Keratinocyte (primary cell): ENCODE measurements at regions not wholly inside any gene's neighbourhood (a gene's known extent, or its start where the extent isn't known, plus 50 kb on each side); places are given as distances from the start of the nearest gene placed in this dataset.

Experiments used
- DNase-seq: peaks from one replicate; pipeline ENCODE4 v3.0.0-alpha.2; 2011; ENCODE audit warnings: low read depth, missing footprints, low spot score
- FAIRE-seq: peaks from 2 replicates; lab custom pipeline; 2011; peaks lifted over from hg19 to GRCh38; lab: Jason Lieb, UNC
- H2AFZ ChIP-seq: 2 replicates; pipeline ENCODE4 v1.6.0; 2012; ENCODE audit warnings: low read length, control low read depth, inconsistent platforms; ENCODE audit not compliant: control insufficient read depth
- H3K27ac ChIP-seq: 2 replicates; pipeline ENCODE4 v1.5.1; 2011; ENCODE audit warnings: low read length; ENCODE audit not compliant: control insufficient read depth, insufficient read depth
- H3K27me3 ChIP-seq: 3 replicates; pipeline ENCODE4 v1.6.0; 2011; ENCODE audit warnings: low read length; ENCODE audit not compliant: control insufficient read depth, insufficient read depth; ENCODE audit errors: extremely low read depth
- H3K36me3 ChIP-seq, 2 experiments: 2 replicates in 1 of 2; 3 replicates in 1 of 2; pipeline ENCODE4 v1.5.1; 2011; ENCODE audit warnings: low read length in 2 of 2, mild to moderate bottlenecking in 1 of 2; ENCODE audit not compliant: control insufficient read depth in 2 of 2, insufficient read depth in 2 of 2; ENCODE audit errors: extremely low read depth in 1 of 2
- H3K4me1 ChIP-seq: 3 replicates; pipeline ENCODE4 v1.5.1; 2011; ENCODE audit warnings: low read length; ENCODE audit not compliant: control insufficient read depth, insufficient read depth; ENCODE audit errors: extremely low read depth
- H3K4me2 ChIP-seq: 3 replicates; pipeline ENCODE4 v1.6.0; 2011; ENCODE audit warnings: low read depth, low read length; ENCODE audit not compliant: control insufficient read depth, insufficient read depth; ENCODE audit errors: extremely low read depth
- H3K4me3 ChIP-seq, 3 experiments: fragments of 200-600 bp in 1 of 3; sonication (generic) in 1 of 3; 2 replicates in 2 of 3; 3 replicates in 1 of 3; pipeline ENCODE4 v1.5.1; 2011 to 2016; ENCODE audit warnings: low read length in 3 of 3, mild to moderate bottlenecking in 3 of 3, control low read depth in 2 of 3, inconsistent platforms in 1 of 3, low read depth in 1 of 3, mixed read lengths in 1 of 3, mixed run types in 1 of 3, moderate library complexity in 1 of 3; ENCODE audit not compliant: control insufficient read depth in 2 of 3, insufficient read depth in 2 of 3; ENCODE audit errors: extremely low read depth in 1 of 3
- H3K79me2 ChIP-seq: 2 replicates; pipeline ENCODE4 v1.6.0; 2012; ENCODE audit warnings: low read length; ENCODE audit not compliant: control insufficient read depth, insufficient read depth
- H3K9ac ChIP-seq: 3 replicates; pipeline ENCODE4 v1.6.0; 2011; ENCODE audit warnings: low read length; ENCODE audit not compliant: control insufficient read depth, insufficient read depth; ENCODE audit errors: extremely low read depth
- H3K9me1 ChIP-seq: 3 replicates; pipeline ENCODE4 v1.6.0; 2011; ENCODE audit warnings: low read length; ENCODE audit not compliant: control insufficient read depth, insufficient read depth; ENCODE audit errors: extremely low read depth
- H3K9me3 ChIP-seq: 2 replicates; pipeline ENCODE4 v1.5.1; 2012; ENCODE audit warnings: low read depth, low read length; ENCODE audit not compliant: control insufficient read depth
- H4K20me1 ChIP-seq: 3 replicates; pipeline ENCODE4 v1.6.0; 2011; ENCODE audit warnings: low read length; ENCODE audit not compliant: control insufficient read depth, insufficient read depth; ENCODE audit errors: extremely low read depth
- CTCF ChIP-seq, 3 experiments: IDR thresholded peaks in 1 of 3; conservative IDR thresholded peaks in 1 of 3; optimal IDR thresholded peaks in 1 of 3; 2 replicates in 2 of 3; 3 replicates in 1 of 3; pipeline versions ENCODE3 to v1.5.1; 2011; ENCODE audit warnings: low read length in 3 of 3, mild to moderate bottlenecking in 3 of 3, moderate library complexity in 2 of 3, control low read depth in 1 of 3, inconsistent platforms in 1 of 3; ENCODE audit not compliant: insufficient read depth in 2 of 3; ENCODE audit errors: extremely low read depth in 1 of 3
- EZH2 ChIP-seq: IDR thresholded peaks from one replicate; pipeline ENCODE4 v1.6.1; 2012; ENCODE audit warnings: inconsistent platforms, mild to moderate bottlenecking, low read length, moderate library complexity
- dilution Hi-C: fragments of 300-500 bp; cut with MboI; formaldehyde crosslinking; loops from one replicate; pipeline ENCODE4 v1.7.0; 2020; ENCODE audit warnings: low sequenced_read_pairs; ENCODE audit not compliant: extremely low pct_ligation_motif_present

- Histone ChIP-seq H3K79me2 (no peaks in the 10 kb centered on the region), H3K4me1 (peaks cover 8% of the 10 kb centered on the region), H3K27ac (no peak overlapping the region), H3K36me3 (no peaks in the 10 kb centered on the region), H2AFZ (no peak overlapping the region), H3K9me1 (no peaks in the 10 kb centered on the region), H3K27me3 (no peaks in the 10 kb centered on the region), H4K20me1 (no peaks in the 10 kb centered on the region), H3K4me2 (no peak overlapping the region), H3K4me3 (no peak overlapping the region), H3K9ac (no peak overlapping the region), H3K9me3 (no peaks in the 10 kb centered on the region)
- dilution Hi-C loops, result no loop called here
- TF ChIP-seq CTCF (optimal IDR thresholded peaks at IDR 0.05 in 1 of 3, IDR thresholded peaks at IDR 0.05 in 1 of 3, conservative IDR thresholded peaks at IDR 0.05 in 1 of 3; ENCODE audit: extremely low read depth in 1 of 3, insufficient read depth in 2 of 3, low read length in 3 of 3) (no peak), EZH2 (no peak)
- DNase-seq (no peak), FAIRE-seq (no peak)
Measured at GRCh38 chr12:127238107-127238506, 1028.9 kb upstream of the TMEM132C start.

GRCh38 chr12:127239781-127240180 is 1027.2 kb upstream of the TMEM132C start:
- dilution Hi-C loops, result no loop called here
- H4K20me1 ChIP-seq, result no peaks in the 10 kb centered on the region
- no peaks in the 10 kb centered on the region for H3K9me1 ChIP-seq
- no peak overlapping the region for H3K27ac ChIP-seq
- FAIRE-seq, result no peak
- no peaks in the 10 kb centered on the region for H3K9me3 ChIP-seq
- no peaks in the 10 kb centered on the region for H3K27me3 ChIP-seq
- no peaks in the 10 kb centered on the region for H3K36me3 ChIP-seq
- peaks cover 8% of the 10 kb centered on the region for H3K4me1 ChIP-seq
- no peak overlapping the region for H3K4me3 ChIP-seq
- H2AFZ ChIP-seq, result no peak overlapping the region
- no peak overlapping the region for H3K4me2 ChIP-seq
- DNase-seq, result no peak
- no peak overlapping the region for H3K9ac ChIP-seq
- no peak for TF ChIP-seq CTCF (optimal IDR thresholded peaks at IDR 0.05 in 1 of 3, IDR thresholded peaks at IDR 0.05 in 1 of 3, conservative IDR thresholded peaks at IDR 0.05 in 1 of 3; ENCODE audit: extremely low read depth in 1 of 3, insufficient read depth in 2 of 3, low read length in 3 of 3)
- TF ChIP-seq EZH2, result no peak
- H3K79me2 ChIP-seq, result no peaks in the 10 kb centered on the region
